ENCODE measurements at regions not wholly inside any gene's neighbourhood (a gene's known extent, or its start where the extent isn't known, plus 50 kb on each side); places are given as distances from the start of the nearest gene placed in this dataset.
"Not testable (repeated sequence)": the region's sequence is repeated elsewhere in the genome, so short reads cannot be mapped to it uniquely, and the experiment has no call there.

GRCh38 chr11:103730131-103730940 lies 306.1 kb upstream of the DDI1 start:
- DNase-seq (ENCODE audit: low spot score), result peak; percentile 45

- DNase-seq (ENCODE audit: low spot score), result no peak
Observed at GRCh38 chr11:103731670-103732069, 304.8 kb upstream of the DDI1 start.

- no peak for DNase-seq (ENCODE audit: low spot score)
Observed at GRCh38 chr11:103733889-103734288, 302.6 kb upstream of the DDI1 start.

GRCh38 chr11:103735497-103736032 lies 300.9 kb upstream of the DDI1 start:
- no peak for DNase-seq (ENCODE audit: low spot score)

- DNase-seq (ENCODE audit: low spot score), result no peak
Observed at GRCh38 chr11:103736315-103737036, 300.0 kb upstream of the DDI1 start.

GRCh38 chr11:103737037-103737622 lies 299.3 kb upstream of the DDI1 start:
- DNase-seq (ENCODE audit: low spot score), result no peak

GRCh38 chr11:103737747-103738146 lies 298.7 kb upstream of the DDI1 start:
- no peak for DNase-seq (ENCODE audit: low spot score)

- DNase-seq (ENCODE audit: low spot score), result not testable (repeated sequence)
Observed at GRCh38 chr11:103739074-103739796, 297.2 kb upstream of the DDI1 start.

GRCh38 chr11:103744496-103745153 lies 291.8 kb upstream of the DDI1 start:
- no peak for DNase-seq (ENCODE audit: low spot score)

GRCh38 chr11:103749158-103749557 lies 287.3 kb upstream of the DDI1 start:
- DNase-seq (ENCODE audit: low spot score), result no peak

GRCh38 chr11:103768816-103769215 lies 267.6 kb upstream of the DDI1 start:
- DNase-seq (ENCODE audit: low spot score), result no peak

GRCh38 chr11:103773059-103773458 lies 263.4 kb upstream of the DDI1 start:
- DNase-seq (ENCODE audit: low spot score), result no peak

GRCh38 chr11:103773537-103773936 lies 262.9 kb upstream of the DDI1 start:
- DNase-seq (ENCODE audit: low spot score), result no peak

GRCh38 chr11:103779054-103779453 lies 257.4 kb upstream of the DDI1 start:
- DNase-seq (ENCODE audit: low spot score), result no peak

GRCh38 chr11:103789952-103790351 lies 246.5 kb upstream of the DDI1 start:
- DNase-seq (ENCODE audit: low spot score), result no peak

GRCh38 chr11:103792981-103793468 lies 243.4 kb upstream of the DDI1 start:
- DNase-seq (ENCODE audit: low spot score), result no peak

- no peak for DNase-seq (ENCODE audit: low spot score)
Observed at GRCh38 chr11:103794262-103794661, 242.2 kb upstream of the DDI1 start.

- DNase-seq (ENCODE audit: low spot score), result no peak
Observed at GRCh38 chr11:103798026-103798425, 238.4 kb upstream of the DDI1 start.

GRCh38 chr11:103798446-103798845 lies 238.0 kb upstream of the DDI1 start:
- DNase-seq (ENCODE audit: low spot score), result no peak

GRCh38 chr11:103800406-103801114 lies 235.9 kb upstream of the DDI1 start:
- peak; percentile 13 for DNase-seq (ENCODE audit: low spot score)

GRCh38 chr11:103803062-103803461 lies 233.4 kb upstream of the DDI1 start:
- DNase-seq (ENCODE audit: low spot score), result no peak
